ENCODE measurements at regions not wholly inside any gene's neighbourhood (a gene's known extent, or its start where the extent isn't known, plus 50 kb on each side); places are given as distances from the start of the nearest gene placed in this dataset.

DNA sequence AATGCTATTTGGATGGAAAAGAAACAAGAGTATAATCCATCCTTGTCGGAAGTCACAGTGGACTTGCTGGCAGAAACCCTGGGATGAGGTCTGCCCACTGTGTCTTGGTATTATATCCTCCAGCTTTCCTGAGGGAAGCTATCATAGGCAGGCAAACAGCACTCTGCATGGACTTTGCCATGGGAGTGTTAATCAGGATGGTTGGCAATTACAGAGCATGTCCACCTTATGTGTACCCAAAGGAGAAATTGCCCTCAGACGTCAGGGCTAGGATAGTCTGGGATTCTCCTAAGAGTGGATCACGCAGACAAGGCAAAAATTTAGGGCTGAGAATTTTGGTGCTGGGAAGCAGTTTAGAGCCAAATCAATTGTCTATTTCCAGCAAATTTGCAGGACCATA lies 184.9 kb upstream of the ESRRG start:
- no peak for FAIRE-seq

DNA sequence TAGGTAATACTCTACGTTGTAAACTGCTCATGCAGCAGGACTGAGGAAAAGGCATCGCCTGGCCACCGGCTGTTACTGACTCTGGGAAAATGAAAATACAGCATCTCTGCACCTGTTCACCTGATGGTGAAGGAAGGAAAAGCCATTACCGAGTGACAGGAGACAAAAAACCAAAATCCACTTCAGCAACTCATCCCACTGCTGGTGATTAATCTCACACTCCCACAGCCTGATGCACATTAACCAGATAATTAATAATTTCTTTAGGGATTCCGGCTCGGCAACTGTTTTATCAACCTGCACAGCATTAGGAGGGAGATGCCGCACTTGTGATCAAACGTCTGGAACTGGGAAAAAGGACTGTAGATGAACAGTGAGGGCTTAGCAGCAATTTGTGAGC lies 183.9 kb upstream of the ESRRG start:
- no peak for FAIRE-seq

DNA sequence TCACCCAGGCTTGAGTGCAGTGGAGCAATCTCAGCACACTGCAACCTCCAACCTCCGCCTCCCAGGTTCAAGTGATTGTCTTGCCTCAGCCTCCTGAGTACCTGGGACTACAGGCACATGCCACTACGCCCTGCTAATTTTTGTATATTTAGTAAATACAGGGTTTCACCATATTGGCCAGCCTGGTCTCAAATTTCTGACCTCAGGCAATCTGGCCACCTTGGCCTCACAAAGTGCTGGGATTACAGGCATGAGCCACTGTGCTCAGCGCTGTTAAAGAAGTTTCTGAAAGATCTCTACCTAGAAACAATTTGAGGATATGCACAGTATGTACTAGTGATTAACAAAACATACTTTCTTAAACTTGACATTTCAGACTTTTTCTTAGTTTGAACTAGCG lies 182.6 kb upstream of the ESRRG start:
- FAIRE-seq: no peak

DNA sequence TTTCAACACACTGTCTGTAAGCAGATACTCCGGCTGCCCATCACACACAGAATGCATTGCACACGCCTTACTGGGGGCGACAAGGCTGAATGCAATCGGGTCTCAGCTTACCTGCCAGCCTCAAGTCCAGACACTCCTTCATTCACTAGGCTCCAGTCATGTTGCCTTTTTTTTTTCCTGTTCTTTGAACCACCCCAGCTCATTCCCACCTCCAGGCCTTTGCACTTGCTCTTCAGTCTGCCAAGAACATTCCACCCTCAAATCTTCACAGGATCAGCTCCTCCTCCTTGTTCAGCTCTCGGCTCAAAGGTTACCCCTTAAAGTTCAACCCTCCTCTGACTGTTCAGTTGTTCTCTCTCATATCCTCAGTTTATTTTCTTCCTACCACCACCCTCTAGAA lies 181.9 kb upstream of the ESRRG start:
- no peak for FAIRE-seq

DNA sequence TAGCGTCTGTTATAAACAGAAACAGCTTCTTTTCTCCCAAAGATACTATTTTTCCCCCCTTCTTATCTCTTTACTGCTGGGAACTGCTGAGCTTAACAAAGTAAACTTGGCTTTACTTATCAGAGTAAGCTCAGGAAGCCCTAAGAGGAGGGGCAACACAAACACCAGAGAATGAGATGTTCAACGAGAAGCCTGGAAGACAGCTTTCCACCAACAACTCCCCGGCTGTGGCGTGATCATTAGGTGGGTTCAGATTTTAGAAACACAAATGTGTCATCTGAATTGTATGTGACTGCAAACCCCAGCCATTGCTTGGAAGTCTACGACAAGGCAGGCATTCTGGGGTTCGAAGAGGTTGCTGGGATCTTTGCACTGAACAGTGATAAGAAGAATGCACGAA lies 181.2 kb upstream of the ESRRG start:
- FAIRE-seq: no peak

DNA sequence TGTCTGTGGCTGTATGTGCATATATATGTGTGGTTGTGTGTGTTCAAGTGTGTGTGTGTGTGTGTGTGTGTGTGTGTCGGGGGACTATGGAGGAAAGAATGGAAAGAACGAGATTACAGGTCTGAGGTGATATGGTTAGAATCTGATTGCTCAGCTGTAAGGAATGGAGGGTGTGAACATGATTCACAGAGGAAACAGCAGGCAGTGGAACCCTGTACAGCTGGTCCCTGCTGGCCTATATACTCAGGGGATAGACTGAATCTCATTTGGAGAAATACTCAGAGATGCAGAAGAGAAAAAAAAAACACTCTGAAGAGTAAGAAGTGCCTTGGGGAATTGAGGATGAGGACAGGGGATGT lies 180.1 kb upstream of the ESRRG start:
- no peak for FAIRE-seq

DNA sequence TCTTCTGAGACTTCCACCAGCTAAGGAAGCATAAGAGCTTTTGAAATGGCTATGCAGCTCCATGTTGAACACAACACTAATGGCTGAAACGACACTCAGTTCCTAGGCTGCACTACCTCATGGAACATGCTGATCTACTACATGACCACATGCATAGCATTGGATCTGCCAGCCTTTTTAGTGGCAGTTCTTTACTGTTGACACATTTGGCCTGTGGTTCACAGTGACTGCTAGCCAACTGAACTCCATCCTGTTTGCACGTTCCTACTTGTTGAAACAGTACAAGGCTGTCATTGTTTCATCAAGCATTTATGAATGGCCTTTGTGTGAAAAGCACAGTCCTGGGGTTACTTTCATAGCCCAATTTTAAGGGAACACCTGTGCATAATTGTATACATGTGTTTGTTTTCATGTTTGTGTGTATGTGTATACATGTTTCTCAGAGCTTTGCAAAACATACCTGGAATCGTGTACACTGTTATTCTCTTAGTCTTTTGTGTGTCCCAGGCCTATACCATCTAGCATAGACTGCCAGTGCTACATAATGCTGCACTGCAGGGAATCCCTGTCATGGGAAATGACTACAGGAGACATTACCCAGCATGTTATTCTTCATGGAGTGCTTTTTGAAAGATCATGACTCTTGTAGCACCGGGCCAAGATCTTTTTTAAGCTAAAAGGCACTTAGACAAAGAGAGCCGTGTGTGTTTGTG lies 179.6 kb upstream of the ESRRG start:
- FAIRE-seq: no peak

DNA sequence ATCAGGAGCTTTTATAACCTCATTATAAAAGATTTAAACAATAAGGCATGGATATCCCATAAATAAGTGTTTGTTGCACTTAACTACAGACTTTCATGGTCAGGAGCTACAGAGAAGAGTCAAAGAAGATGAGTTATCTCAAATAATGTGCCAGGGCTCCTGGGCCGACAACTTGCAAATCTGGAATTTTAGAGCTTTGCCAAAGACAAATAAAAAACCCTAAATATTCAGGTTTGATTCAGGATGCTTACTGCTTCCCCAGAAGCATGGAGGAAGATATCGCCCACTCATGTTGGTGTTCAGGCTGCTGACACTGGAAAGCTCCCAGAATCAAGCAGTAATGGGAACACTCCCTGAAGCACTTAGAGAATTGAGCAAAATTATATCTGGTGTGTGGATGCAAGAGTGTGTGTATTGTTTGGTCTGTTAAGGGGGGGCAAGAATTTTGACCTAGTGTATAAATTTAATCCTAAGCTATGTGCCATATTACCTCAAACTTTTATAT lies 176.9 kb upstream of the ESRRG start:
- no peak for FAIRE-seq

DNA sequence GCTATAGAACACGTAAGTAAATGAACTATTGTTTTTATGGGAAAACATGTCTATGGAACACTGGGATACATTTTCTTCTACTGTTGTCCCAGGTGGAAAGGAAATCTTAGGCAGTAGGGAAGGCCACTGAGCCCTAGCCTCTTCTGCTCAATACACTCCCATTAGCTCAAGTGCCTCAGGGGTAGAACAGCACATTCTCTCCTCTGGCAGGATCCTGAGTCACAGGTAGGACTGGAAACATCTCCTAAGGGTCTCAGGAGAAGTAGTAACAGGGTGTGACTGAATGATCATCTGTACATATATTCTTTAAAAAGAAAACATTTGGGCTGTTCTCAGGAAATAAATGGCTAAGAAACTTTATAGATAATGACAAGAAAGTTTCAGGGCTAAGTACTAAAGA lies 175.6 kb upstream of the ESRRG start:
- no peak for FAIRE-seq

DNA sequence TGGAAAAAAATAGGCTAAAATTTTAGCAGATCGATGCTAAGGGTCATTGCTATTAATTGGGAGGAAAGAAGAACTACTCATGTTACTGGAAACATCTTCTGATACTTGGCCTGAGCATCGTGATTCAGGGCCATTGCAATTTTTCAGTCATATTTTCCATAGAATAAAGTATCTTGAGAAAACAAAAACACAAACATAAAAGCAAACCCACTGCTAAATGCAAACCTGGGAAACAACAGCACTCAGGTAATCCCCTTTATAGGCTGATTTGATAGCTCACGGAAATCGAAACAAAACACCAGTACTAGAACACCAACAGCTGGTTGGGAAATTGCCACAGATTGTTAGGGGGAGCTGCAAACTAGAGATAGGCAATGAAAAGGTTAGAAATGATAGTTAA lies 172.9 kb upstream of the ESRRG start:
- FAIRE-seq: no peak

DNA sequence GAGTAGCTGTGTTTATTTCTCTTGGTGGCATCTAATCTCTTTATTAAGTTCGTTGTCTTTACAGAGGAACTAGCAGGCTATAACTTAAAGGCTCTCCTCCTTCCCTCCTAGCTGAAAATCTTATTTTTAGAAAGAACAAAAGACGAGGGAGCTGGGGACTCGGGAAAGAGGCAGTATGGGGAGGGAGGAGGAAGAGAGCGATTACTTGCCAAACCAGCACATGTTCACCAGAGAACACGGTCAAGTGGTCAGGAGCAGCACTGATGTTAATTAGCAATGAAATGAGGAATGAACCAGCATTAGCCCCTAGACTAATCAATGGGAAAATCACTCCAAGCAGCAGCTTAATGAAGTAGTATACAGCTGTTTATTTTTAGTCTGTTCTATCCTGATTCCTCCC lies 171.3 kb upstream of the ESRRG start:
- no peak for FAIRE-seq

DNA sequence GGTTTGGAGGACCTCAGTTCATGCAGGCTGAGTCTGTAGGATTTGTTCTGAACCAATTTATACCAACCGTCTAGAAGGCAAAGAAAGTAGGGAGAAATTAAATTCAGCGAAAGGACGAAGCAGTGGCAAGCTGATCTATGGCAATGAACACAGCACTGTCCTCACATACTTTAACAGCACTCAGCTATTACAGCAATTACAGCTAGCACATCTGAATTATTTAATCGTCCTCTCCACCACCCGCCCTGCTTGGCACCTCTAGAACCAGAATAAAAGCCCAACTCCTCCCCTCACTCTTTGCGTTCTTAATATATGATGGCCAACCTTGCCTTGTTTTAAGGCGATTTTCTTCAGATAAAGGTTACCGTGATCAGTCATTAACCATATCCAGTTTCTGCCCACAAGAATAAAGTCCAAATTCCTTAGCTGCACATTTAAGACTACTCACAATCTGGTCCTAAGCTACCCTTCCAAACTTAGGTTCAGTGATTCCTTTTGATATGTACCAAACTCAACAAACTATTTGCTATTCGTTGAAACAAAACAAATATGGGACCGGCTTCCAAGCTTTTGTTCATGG lies 169.4 kb upstream of the ESRRG start:
- no peak for FAIRE-seq

DNA sequence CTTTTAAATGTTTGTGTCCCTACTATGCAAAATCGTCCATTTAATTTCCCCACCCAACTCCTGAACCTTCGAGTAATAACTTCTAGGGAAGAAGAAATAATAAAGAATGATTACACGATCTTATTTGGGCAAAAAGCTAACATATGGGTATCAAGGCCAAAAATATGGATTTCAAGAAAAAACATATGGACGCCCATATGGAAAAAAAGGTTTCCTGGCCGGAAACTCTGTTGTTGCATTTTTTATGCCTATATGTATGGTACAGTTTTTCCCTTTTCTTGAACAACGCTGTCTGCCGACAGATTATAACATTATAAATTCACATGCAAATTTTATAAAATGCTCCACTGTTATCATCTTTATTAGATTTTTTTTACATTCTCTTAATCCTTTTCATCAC lies 167.6 kb upstream of the ESRRG start:
- no peak for FAIRE-seq

DNA sequence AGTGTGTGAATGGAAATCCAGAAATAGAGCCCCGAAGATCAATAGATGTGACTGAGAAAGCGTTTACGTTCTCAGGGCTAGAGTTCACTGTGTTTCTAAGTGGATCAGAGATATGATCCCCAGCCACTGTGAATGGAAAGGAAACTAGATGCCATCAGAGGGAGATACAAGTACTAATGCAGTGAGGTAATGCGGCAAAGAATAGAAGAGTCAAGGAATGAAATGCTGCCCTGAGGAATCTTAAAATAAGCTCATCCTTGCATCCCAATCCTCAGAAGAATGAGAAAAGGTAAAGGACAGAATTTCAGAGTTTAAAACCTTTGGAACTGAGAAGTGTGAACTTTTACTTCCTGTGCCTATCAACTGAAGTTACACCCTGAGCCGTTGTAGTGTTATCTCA lies 165.5 kb upstream of the ESRRG start:
- FAIRE-seq: no peak

DNA sequence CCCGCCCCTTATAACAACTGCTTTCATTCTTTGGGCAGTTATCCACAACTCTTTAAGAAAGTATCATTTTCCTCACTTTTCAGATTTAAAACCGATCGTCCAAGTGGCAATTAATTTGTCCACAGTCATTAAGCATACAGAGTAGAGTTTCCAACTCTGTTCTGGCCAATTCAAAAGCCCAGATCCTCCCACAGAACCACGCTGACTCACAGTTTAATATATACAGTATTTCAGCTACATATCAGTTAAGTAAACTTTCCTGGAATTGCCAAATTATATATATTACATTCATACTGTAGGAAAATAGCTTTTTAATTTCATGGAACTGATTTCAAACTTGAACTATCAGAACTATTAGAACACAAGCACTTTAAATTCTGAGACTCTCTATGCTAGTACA lies 163.8 kb upstream of the ESRRG start:
- no peak for FAIRE-seq

DNA sequence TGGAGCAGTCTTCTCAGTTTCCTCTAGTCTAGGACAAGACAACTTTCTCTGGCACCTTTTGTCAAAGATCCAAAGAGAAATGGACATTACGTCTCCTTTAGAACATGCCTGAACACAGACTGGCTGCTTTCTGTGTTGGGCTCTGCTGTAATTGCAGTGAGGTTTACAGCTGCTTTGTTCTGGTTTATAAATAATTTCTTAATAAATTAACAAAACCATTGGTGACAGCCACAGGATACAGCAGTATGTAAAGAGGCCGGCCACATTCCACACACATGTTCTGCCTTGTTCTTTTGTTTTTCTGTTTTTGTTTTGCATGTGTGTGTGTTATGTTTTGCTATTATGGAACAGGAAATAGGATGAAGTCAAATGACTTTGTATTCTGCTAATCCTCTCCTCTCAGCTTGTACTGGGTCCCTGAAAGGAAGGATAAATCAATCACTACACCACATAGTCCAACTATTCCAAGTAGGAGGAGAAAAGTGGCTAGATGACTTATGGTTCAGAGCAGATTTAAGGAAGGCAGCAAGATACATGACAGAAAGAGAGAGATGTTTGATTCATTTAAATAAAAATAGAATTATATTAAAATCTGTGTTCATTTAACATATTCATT lies 161.5 kb upstream of the ESRRG start:
- no peak for FAIRE-seq

DNA sequence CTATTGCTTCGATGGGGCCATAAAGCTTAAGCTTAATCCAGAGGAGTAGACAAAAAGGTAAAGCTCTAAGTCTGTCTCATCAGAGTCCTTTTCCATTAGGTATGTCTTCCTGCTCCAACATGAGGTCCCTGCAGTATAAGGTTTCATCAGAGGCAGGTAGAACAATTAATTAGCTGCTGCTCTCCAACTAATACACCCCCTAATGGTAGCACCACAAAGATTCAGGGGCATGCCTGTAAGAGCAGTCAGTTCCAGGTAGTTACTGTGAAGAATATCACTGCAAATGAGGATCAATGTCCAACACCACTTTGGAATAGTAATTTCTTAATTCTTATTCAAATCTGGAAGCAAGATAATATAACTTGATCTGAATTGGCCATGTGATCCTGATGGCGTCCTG lies 160.3 kb upstream of the ESRRG start:
- FAIRE-seq: no peak

DNA sequence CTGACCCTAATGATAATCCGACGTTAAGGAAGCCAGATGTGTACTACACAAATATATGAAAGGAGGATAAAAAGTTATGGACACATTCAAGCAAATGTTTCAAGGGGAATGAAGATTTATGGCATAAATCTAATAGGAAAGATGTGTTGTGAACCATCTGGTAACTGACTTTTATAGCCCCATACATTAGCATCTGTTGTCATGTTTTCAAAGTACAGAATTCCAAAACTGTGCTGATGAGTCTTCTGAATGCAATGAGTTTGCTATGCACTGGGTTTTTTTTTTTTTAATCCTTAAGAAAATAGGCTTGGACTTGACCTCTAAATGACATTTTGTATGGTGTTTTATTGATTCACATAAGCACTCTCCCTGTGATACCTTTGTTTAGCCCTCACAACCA lies 158.5 kb upstream of the ESRRG start:
- FAIRE-seq: no peak

DNA sequence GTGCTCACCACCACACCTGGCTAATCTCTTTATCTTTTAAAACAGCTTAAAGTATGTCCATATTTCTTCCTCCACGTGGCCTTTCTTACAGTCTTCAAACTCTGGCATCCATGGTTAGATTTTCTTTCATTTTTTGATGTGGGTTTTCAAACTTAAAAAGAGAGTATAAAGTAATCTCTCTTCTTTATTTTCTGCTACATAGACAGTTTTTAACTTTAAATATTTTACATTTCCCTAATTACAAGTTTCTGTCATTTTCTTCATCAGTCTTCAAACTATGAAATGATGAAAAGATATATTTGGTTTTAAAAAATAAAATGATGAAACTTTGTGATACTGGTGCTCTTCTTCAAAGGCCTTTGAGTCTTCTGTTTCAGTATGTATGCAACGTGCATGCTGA lies 143.5 kb upstream of the ESRRG start:
- FAIRE-seq: no peak

DNA sequence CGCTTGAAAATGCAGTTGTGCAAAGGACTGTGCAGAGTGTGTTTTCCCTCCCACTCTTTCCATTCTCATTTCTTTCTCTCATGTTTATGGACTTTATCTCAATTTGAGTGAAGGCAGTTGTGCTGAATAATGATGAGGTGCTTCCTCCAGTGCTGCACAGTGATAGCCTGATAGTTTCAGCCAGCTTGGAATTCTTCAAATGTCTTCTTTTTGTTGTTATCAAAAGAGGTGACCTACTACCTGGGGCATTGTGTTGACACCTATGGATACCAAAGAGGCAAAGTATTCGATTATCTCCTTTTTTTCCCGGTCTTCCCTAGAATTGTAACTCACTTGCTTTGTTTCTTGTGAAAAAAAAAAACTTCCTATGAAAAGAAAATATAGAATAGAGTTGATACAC lies 132.6 kb upstream of the ESRRG start:
- no peak for FAIRE-seq

DNA sequence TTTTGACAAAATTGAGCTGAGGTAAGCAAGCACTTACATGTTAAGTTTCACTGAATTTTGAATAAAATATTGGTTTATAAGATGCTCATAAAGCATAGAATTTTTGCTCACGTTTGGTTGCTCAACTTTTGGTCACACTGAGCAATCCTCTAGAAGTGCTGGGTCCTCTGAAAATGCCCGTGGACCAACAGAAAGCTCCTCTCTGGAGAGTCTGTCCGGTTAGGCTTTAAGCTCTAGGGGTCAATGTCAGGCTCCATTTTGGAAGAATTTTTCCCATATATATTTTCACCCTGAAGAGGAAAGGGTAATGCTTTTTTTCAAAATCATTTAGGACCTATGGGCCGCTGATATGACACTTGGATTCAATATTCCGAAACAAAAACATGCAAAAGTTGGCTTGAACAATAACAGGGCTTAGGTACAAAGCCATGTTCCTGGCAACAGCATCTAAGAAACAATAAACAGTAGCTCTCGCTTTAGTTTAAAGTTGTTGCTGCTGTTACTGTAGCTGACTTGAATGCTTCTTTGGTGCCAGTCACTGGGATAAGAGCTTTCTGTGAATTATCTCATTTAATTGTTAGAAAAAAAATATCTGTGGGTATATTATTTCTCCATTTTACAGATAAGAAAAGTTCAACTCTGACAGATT lies 131.7 kb upstream of the ESRRG start:
- FAIRE-seq: no peak

DNA sequence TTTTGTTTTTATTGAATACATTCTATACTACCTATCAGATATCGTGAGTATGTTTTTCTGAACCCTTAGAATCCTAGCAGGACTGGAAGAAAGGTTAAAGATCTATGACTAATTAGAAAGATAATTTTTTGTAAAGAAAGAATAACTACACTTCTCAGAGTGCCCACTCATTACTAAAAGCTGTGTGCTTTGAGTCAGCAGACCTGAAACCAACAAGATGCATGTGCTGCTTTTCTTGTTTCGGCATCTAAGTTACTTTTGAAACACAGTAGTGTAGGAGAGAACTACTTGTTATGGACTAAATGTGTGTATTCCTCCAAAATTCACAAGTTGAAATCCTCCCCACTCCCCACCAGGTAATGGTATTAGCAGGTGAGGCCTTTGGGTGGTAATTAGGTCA lies 127.8 kb upstream of the ESRRG start:
- no peak for FAIRE-seq

DNA sequence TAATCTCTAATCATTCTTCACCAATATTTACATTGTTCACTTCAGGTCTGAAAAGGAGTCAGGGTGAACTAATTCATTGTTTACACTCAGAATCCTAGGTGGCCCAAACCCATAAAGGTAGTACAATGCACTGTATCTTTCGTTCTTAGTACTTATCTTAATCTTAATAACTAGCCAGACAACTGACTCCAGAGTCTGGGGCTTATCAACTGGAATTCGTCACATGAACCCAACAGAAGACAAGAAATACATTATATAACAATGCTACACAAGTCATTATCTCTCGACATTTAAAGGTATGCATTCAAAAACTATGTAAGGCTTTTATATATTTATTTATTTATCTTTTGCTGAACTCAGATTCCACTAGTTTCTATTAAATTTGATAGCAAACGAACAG lies 125.9 kb upstream of the ESRRG start:
- no peak for FAIRE-seq

DNA sequence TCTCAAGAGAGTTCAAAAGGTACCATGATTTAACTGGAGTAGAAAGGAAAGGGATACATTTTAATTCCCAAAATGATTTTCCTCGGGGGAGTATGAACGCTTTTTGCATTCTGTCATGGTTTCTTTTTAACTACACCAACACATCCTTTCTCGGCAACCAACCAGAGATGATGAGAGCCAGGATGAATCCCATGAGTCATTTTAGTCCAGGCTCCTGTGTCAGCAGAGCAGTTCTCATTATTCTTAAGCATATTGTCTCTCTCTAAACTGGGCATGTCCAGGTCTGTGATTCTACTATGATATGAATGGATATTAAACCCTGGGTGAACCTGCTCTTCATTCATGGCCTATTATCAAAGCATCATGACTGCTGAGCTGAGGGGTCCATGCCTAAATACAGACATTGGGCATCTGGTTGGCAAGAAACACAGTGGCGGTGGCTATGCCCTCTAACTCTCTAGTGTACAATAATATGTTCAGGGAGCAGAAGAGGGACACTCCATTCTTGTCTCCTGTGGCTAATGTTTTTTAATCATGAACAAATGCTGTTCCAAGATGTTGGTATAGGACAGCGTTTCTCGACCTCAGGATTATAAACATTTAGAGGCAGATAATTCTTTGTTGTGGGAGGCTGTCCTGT lies 124.3 kb upstream of the ESRRG start:
- no peak for FAIRE-seq

Measured in islet of Langerhans (tissue), 1 donor.